Neuronal stem cell (in vitro differentiated cells): ENCODE measurements at regions not wholly inside any gene's neighbourhood (a gene's known extent, or its start where the extent isn't known, plus 50 kb on each side); places are given as distances from the start of the nearest gene placed in this dataset.

Experiments
- DNase-seq: peaks from one replicate; pipeline ENCODE4 v3.0.0-alpha.2; 2013; ENCODE audit warnings: low spot score
- H2AFZ ChIP-seq: one replicate; pipeline ENCODE4 v1.6.1; 2013; ENCODE audit warnings: mild to moderate bottlenecking, low read length, inconsistent platforms
- H2AK5ac ChIP-seq: 2 replicates; pipeline ENCODE4 v1.6.1; 2013; ENCODE audit warnings: low read depth, mild to moderate bottlenecking, inconsistent platforms, low read length, moderate library complexity, mixed read lengths
- H2BK120ac ChIP-seq: 2 replicates; pipeline ENCODE4 v1.6.1; 2013; ENCODE audit warnings: low read depth, mild to moderate bottlenecking, inconsistent platforms, low read length, moderate library complexity, mixed read lengths
- H2BK12ac ChIP-seq: one replicate; pipeline ENCODE4 v1.6.1; 2013; ENCODE audit warnings: low read length, inconsistent platforms
- H2BK15ac ChIP-seq: 2 replicates; pipeline ENCODE4 v1.6.1; 2013; ENCODE audit warnings: mild to moderate bottlenecking, low read length, inconsistent platforms, mixed read lengths
- H2BK5ac ChIP-seq: one replicate; pipeline ENCODE4 v1.6.1; 2013; ENCODE audit warnings: inconsistent platforms, mild to moderate bottlenecking, low read length, moderate library complexity
- H3K14ac ChIP-seq: one replicate; pipeline ENCODE4 v1.6.1; 2013; ENCODE audit warnings: low read length, inconsistent platforms
- H3K18ac ChIP-seq: 2 replicates; pipeline ENCODE4 v1.6.1; 2013; ENCODE audit warnings: low read length, inconsistent platforms
- H3K23ac ChIP-seq: 2 replicates; pipeline ENCODE4 v1.6.1; 2013; ENCODE audit warnings: low read depth, mild to moderate bottlenecking, mixed read lengths, low read length, inconsistent platforms; ENCODE audit not compliant: poor library complexity
- H3K27ac ChIP-seq: replicated peaks from 3 replicates; pipeline ENCODE4 v1.5.1; 2013; ENCODE audit warnings: low read length, inconsistent platforms
- H3K27me3 ChIP-seq, 3 experiments: 2 replicates each; pipeline ENCODE4 v1.6.1; 2013; ENCODE audit warnings: low read length in 3 of 3, mild to moderate bottlenecking in 2 of 3, inconsistent platforms in 1 of 3, low read depth in 1 of 3, mixed read lengths in 1 of 3, moderate library complexity in 1 of 3; ENCODE audit not compliant: control insufficient read depth in 3 of 3, insufficient read depth in 3 of 3
- H3K36me3 ChIP-seq, 2 donors: replicated peaks in 1 of 2; 2 replicates each; pipeline ENCODE4 v1.6.1; 2013; ENCODE audit warnings: low read length in 2 of 2; ENCODE audit not compliant: control insufficient read depth in 2 of 2, insufficient read depth in 2 of 2
- H3K4ac ChIP-seq: 2 replicates; pipeline ENCODE4 v1.6.1; 2013; ENCODE audit warnings: inconsistent platforms, mild to moderate bottlenecking, low read length, moderate library complexity
- H3K4me1 ChIP-seq, 2 donors: 1 replicate in 1 of 2; 2 replicates in 1 of 2; pipeline ENCODE4 v1.6.1; 2013; ENCODE audit warnings: low read length in 2 of 2, low read depth in 1 of 2; ENCODE audit not compliant: control insufficient read depth in 2 of 2, insufficient read depth in 1 of 2
- H3K4me2 ChIP-seq: one replicate; pipeline ENCODE4 v1.6.1; 2013; ENCODE audit warnings: mild to moderate bottlenecking, low read length, inconsistent platforms; ENCODE audit not compliant: insufficient read depth, poor library complexity, severe bottlenecking
- H3K4me3 ChIP-seq, 2 donors: 2 replicates each; pipeline ENCODE4 v1.5.1; 2013; ENCODE audit warnings: low read length in 2 of 2, mild to moderate bottlenecking in 2 of 2, inconsistent platforms in 1 of 2, moderate library complexity in 1 of 2
- H3K79me1 ChIP-seq: one replicate; pipeline ENCODE4 v1.6.1; 2013; ENCODE audit warnings: low read depth, mild to moderate bottlenecking, inconsistent platforms, low read length, moderate library complexity
- H3K9ac ChIP-seq: one replicate; pipeline ENCODE4 v1.6.1; 2013; ENCODE audit warnings: mild to moderate bottlenecking, low read depth, low read length, inconsistent platforms; ENCODE audit not compliant: poor library complexity
- H3K9me3 ChIP-seq, 2 donors: replicated peaks in 1 of 2; 2 replicates each; pipeline versions ENCODE3 to v1.6.1; 2013; ENCODE audit warnings: low read length in 2 of 2, mild to moderate bottlenecking in 2 of 2, inconsistent platforms in 1 of 2, low read depth in 1 of 2, mixed read lengths in 1 of 2, moderate library complexity in 1 of 2; ENCODE audit not compliant: control insufficient read depth in 2 of 2, insufficient read depth in 1 of 2
- H4K8ac ChIP-seq: one replicate; pipeline ENCODE4 v1.6.1; 2013; ENCODE audit warnings: low read depth, mild to moderate bottlenecking, inconsistent platforms, low read length, moderate library complexity
- H4K91ac ChIP-seq: one replicate; pipeline ENCODE4 v1.6.1; 2013; ENCODE audit warnings: low read length, low read depth, mild to moderate bottlenecking, inconsistent platforms; ENCODE audit not compliant: poor library complexity
- WGBS, 2 donors: extraction: QIAGEN DNeasy Blood & Tissue Kit; methylation state at CpG; one replicate each; pipeline ENCODE4 v1.1.7; 2013; ENCODE audit warnings: missing lambda C conversion rate in 2 of 2, mixed read lengths in 1 of 2; ENCODE audit not compliant: insufficient read length in 2 of 2, insufficient replicate concordance in 1 of 2; ENCODE audit errors: extremely low coverage in 2 of 2; 5-methylcytosine and 5-hydroxymethylcytosine counted together

GRCh38 chr3:176090727-176091126, 1106.6 kb downstream of the TBL1XR1 start:
- no peak overlapping the region for H3K4me3 ChIP-seq
- no peak overlapping the region for H3K9ac ChIP-seq
- H2AK5ac ChIP-seq, result no peak overlapping the region
- H3K14ac ChIP-seq, result no peak overlapping the region
- no peaks in the 10 kb centered on the region for H3K27me3 ChIP-seq
- H2BK120ac ChIP-seq, result no peak overlapping the region
- no peak overlapping the region for H3K23ac ChIP-seq
- H3K18ac ChIP-seq, result no peak overlapping the region
- no peak for DNase-seq
- H2BK12ac ChIP-seq, result no peak overlapping the region
- H3K9me3 ChIP-seq, result peaks cover 0 to 7% of the 10 kb centered on the region in 2 donors
- H3K4me2 ChIP-seq, result no peak overlapping the region
- no CpG with 5 or more reads among the region's 3 CpGs for WGBS, 2 donors
- no peak overlapping the region for H2BK15ac ChIP-seq
- no peak overlapping the region for H3K4ac ChIP-seq
- H3K36me3 ChIP-seq, result no peaks in the 10 kb centered on the region
- H3K4me1 ChIP-seq, result no peaks in the 10 kb centered on the region
- H4K8ac ChIP-seq, result no peak overlapping the region
- H2AFZ ChIP-seq, result no peak overlapping the region
- H3K27ac ChIP-seq, result no peak overlapping the region
- H3K79me1 ChIP-seq, result no peaks in the 10 kb centered on the region
- no peak overlapping the region for H4K91ac ChIP-seq
- H2BK5ac ChIP-seq, result no peak overlapping the region

GRCh38 chr3:176088962-176089383, 1108.3 kb downstream of the TBL1XR1 start:
- H3K9ac ChIP-seq, result no peak overlapping the region
- H3K23ac ChIP-seq, result no peak overlapping the region
- H2AFZ ChIP-seq, result no peak overlapping the region
- no peak for DNase-seq
- no peak overlapping the region for H3K27ac ChIP-seq
- no peaks in the 10 kb centered on the region for H3K79me1 ChIP-seq
- no peaks in the 10 kb centered on the region for H3K36me3 ChIP-seq
- no peaks in the 10 kb centered on the region for H3K27me3 ChIP-seq
- WGBS, 2 donors, result no CpG with 5 or more reads among the region's 3 CpGs
- no peak overlapping the region for H3K18ac ChIP-seq
- no peak overlapping the region for H4K91ac ChIP-seq
- no peak overlapping the region for H3K4me2 ChIP-seq
- H2BK15ac ChIP-seq, result no peak overlapping the region
- H4K8ac ChIP-seq, result no peak overlapping the region
- H2BK12ac ChIP-seq, result no peak overlapping the region
- peaks cover 0 to 7% of the 10 kb centered on the region in 2 donors for H3K9me3 ChIP-seq
- H3K4ac ChIP-seq, result no peak overlapping the region
- H2AK5ac ChIP-seq, result no peak overlapping the region
- H3K4me3 ChIP-seq, result no peak overlapping the region
- H3K4me1 ChIP-seq, result no peaks in the 10 kb centered on the region
- H3K14ac ChIP-seq, result no peak overlapping the region
- H2BK5ac ChIP-seq, result no peak overlapping the region
- no peak overlapping the region for H2BK120ac ChIP-seq

- Histone ChIP-seq H3K9ac (no peak overlapping the region), H3K4me1 (no peaks in the 10 kb centered on the region), H2AFZ (peak overlapping the region; percentile 6), H2AK5ac (no peak overlapping the region), H3K14ac (no peak overlapping the region), H4K8ac (no peak overlapping the region), H2BK120ac (no peak overlapping the region), H3K23ac (no peak overlapping the region), H3K18ac (no peak overlapping the region), H4K91ac (no peak overlapping the region), H2BK15ac (no peak overlapping the region), H3K9me3 (peaks cover 0 to 7% of the 10 kb centered on the region in 2 donors), H3K4me2 (no peak overlapping the region), H3K27ac (no peak overlapping the region), H3K79me1 (no peaks in the 10 kb centered on the region), H2BK12ac (no peak overlapping the region), H3K4me3 (no peak overlapping the region), H3K4ac (no peak overlapping the region), H3K36me3 (no peaks in the 10 kb centered on the region), H3K27me3 (no peaks in the 10 kb centered on the region), H2BK5ac (no peak overlapping the region)
- no CpG with 5 or more reads among the region's 2 CpGs for WGBS, 2 donors
- DNase-seq, result no peak
Observed at GRCh38 chr3:176087066-176087697, 1110.1 kb downstream of the TBL1XR1 start.

GRCh38 chr3:176079785-176080184, 1117.5 kb downstream of the TBL1XR1 start:
- no peak overlapping the region for H3K14ac ChIP-seq
- no peak overlapping the region for H3K18ac ChIP-seq
- H3K79me1 ChIP-seq, result no peaks in the 10 kb centered on the region
- no peak overlapping the region for H3K4me3 ChIP-seq
- no peaks in the 10 kb centered on the region for H3K4me1 ChIP-seq
- no peak overlapping the region for H2BK15ac ChIP-seq
- H4K8ac ChIP-seq, result no peak overlapping the region
- H3K4me2 ChIP-seq, result no peak overlapping the region
- H3K36me3 ChIP-seq, result no peaks in the 10 kb centered on the region
- no peak overlapping the region for H2BK120ac ChIP-seq
- no peak overlapping the region for H3K27ac ChIP-seq
- DNase-seq, result no peak
- no peak overlapping the region for H3K23ac ChIP-seq
- WGBS, 2 donors, result no CpG with 5 or more reads among the region's 1 CpG
- H2AK5ac ChIP-seq, result no peak overlapping the region
- H3K4ac ChIP-seq, result no peak overlapping the region
- H3K9ac ChIP-seq, result no peak overlapping the region
- no peak overlapping the region for H2AFZ ChIP-seq
- H4K91ac ChIP-seq, result no peak overlapping the region
- H2BK5ac ChIP-seq, result no peak overlapping the region
- no peak overlapping the region for H2BK12ac ChIP-seq
- no peaks in the 10 kb centered on the region for H3K27me3 ChIP-seq
- no peaks in the 10 kb centered on the region for H3K9me3 ChIP-seq
